A549 (cell line): ENCODE measurements at regions not wholly inside any gene's neighbourhood (a gene's known extent, or its start where the extent isn't known, plus 50 kb on each side); places are given as distances from the start of the nearest gene placed in this dataset.

ENCODE experiments used
- CTCF ChIP-seq: fragments of >200 bp; sonication (Bioruptor Twin); formaldehyde crosslinking; IDR thresholded peaks from 3 replicates; pipeline ENCODE4 v1.5.1; 2016
- USF2 ChIP-seq: fragments of 450-650 bp; IDR thresholded peaks from 2 replicates; pipeline ENCODE4 v1.6.1; 2014; ENCODE audit warnings: antibody characterized with exemption

- TF ChIP-seq USF2: no peak
- no peak for TF ChIP-seq CTCF
These were observed 124.3 kb upstream of the CACNA1E start for GRCh38 chr1:181359012-181359411.
